ENCODE measurements at regions not wholly inside any gene's neighbourhood (a gene's known extent, or its start where the extent isn't known, plus 50 kb on each side); places are given as distances from the start of the nearest gene placed in this dataset.

DNA sequence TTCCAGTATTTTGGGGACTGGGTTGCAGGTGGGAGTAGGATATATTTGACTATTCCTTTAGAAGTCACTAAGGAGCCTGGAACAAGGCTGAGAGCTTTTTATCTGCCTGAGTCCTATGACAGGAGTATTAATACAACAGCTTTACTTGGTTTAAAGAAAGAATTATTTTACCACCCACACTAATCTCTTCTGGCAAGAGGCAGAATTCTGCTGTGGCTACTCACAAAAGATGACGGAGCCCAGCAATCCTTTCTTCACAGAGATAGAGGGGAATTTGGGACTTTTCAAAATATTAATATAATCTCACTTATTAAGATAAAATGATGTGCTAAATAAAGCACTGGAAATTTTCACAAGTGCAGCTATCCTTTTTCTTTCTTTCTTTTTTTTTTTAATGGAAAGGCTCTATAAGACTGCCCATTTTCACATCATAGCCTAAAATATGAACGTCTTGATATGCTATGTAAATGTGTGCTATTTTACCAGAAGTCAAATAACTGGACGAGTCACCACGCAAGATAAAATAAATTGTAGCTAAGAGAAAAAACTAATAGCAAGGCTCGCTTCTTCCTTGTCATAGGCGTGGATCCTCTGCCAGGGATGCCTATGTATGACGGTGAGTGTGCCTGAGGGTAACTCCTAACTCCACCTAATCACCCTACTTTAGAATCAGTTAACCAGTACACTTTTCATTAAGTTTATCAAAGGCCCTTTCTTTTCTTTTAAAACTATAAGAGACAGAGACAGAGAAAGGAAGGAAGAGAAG, 76.3 kb downstream of the ZNF608 start:
- H3K9me3 ChIP-seq (ENCODE audit: low read depth, low read length) = no peaks in the 10 kb centered on the region
- no peak overlapping the region for H3K4me3 ChIP-seq (ENCODE audit: low read length)
- no peaks in the 10 kb centered on the region for H3K4me1 ChIP-seq (ENCODE audit: insufficient read depth, low read length)
- no peaks in the 10 kb centered on the region for H3K27me3 ChIP-seq (ENCODE audit: insufficient read depth, low read length)

DNA sequence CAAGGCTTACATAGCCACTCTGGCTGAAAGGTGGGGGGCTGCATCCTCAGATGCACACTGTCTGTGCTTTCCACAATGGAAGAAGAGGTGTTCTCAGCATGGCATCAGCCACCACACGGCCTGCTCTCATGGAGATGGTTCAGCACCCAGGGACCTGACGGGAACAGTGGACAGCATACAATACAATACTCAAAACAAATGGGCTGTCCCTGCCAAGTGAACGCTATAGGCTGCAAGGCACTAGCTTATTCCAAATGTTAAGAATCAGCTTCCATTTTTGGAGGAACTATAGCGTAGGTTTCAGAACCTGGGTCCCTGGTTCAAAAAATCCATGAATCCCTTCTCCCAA, 77.2 kb downstream of the ZNF608 start:
- H3K4me3 ChIP-seq (ENCODE audit: low read length) = no peak overlapping the region
- H3K4me1 ChIP-seq (ENCODE audit: insufficient read depth, low read length) = no peaks in the 10 kb centered on the region
- no peaks in the 10 kb centered on the region for H3K27me3 ChIP-seq (ENCODE audit: insufficient read depth, low read length)
- no peaks in the 10 kb centered on the region for H3K9me3 ChIP-seq (ENCODE audit: low read depth, low read length)

DNA sequence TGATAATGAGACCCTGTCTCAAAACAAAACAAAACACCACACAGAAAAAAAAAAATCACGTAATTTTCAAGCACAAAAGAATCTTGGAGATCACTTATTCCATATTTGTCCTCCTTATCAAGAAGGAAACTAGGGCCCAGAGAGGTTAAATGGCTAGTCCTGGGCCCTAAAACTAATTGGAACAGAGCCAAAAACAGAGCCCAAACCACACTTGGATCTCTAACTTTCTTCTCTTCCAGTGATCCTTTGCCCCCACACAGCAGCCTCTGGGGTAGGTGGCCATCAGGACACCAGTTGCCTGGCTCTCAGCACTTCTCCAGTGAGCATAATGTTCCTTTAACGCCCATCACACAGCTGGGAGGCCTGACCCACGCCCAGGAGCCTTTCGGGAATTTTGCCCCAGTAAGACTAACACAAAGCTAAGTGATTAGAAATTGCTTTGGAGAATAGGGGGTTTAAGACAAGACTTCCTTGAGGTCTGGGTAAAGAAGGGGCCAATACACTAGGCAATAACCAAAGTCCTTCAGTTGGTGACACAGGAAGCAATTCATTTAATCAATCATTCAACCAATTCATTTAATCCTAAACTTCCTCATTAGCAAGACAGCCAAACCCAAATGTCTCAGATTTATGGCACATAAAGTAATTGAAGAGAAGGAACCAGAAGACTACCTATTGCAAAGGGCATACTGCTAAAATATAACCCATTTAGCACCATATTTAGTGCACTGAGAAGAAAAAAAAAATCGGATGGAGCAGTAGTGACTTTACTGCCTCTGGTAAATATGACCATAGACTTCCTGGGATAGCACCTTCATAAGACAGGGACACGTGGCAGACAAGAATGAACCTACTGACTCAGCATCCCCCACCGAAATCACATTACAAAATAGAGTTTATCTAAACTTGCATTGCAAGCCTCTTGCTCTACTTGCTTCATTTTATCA, 77.8 kb downstream of the ZNF608 start:
- Histone ChIP-seq H3K4me1 (ENCODE audit: insufficient read depth, low read length) (no peaks in the 10 kb centered on the region), H3K27me3 (ENCODE audit: insufficient read depth, low read length) (no peaks in the 10 kb centered on the region), H3K9me3 (ENCODE audit: low read depth, low read length) (no peaks in the 10 kb centered on the region), H3K4me3 (ENCODE audit: low read length) (no peak overlapping the region)

DNA sequence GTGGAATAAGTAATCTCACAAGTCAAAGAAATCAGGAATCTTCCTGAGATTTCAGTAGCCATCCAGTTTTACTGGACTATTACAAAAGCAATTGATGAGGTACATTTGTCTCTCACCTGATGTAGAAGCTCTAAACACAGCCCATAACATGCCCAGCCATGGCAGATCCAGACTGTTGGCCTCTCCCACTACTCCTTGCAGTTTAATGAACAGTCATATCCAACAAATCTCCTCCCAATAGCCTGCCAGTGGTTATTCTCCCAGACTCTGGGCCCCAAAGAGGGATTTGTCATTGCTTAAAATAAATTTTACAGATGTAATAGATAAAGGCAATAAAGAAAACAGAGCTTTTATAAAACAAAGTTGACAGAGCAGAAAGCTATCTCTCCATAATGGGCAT, 80.8 kb downstream of the ZNF608 start:
- no peaks in the 10 kb centered on the region for H3K4me1 ChIP-seq (ENCODE audit: insufficient read depth, low read length)
- no peaks in the 10 kb centered on the region for H3K9me3 ChIP-seq (ENCODE audit: low read depth, low read length)
- H3K27me3 ChIP-seq (ENCODE audit: insufficient read depth, low read length) = peaks cover 14% of the 10 kb centered on the region
- no peak overlapping the region for H3K4me3 ChIP-seq (ENCODE audit: low read length)

DNA sequence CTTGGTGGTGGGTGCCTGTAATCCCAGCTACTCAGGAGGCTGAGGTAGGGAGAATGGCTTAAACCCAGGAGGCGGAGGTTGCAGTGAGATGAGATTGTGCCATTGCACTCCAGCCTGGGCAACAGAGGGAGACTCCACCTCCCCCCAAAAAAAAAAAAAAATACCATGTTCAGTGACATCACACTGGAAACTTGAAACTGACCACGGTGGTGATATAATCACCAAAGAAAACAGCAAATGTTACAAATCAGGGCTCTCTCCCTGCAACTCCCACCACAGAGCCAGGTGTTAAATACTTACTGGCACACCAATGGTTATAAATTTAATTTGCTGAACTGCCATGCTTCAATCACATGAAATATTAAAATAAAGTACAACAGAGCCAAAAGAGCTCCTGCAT, 81.4 kb downstream of the ZNF608 start:
- H3K4me3 ChIP-seq (ENCODE audit: low read length) = no peak overlapping the region
- H3K4me1 ChIP-seq (ENCODE audit: insufficient read depth, low read length) = peaks cover 1% of the 10 kb centered on the region
- H3K27me3 ChIP-seq (ENCODE audit: insufficient read depth, low read length) = peaks cover 19% of the 10 kb centered on the region
- no peaks in the 10 kb centered on the region for H3K9me3 ChIP-seq (ENCODE audit: low read depth, low read length)

DNA sequence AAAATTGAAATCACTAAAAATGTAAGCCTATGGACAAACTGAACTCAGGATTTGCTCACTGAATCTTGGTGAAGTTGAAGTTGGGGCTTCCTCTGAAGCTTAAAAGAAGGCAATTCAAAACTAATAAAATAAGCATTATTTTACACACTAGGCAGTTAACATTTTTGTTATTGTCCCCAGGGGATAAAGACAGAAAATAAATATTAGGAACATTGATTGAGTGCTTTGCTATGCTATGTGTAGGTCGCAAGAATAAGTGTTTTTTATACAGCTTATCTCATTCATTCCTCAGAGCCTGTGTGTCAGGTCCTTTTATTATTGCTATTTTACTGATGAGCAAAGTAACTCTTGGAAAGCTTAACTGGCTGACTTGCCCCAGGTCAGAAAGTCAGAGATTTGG, 82.2 kb downstream of the ZNF608 start:
- H3K4me3 ChIP-seq (ENCODE audit: low read length) = no peak overlapping the region
- no peaks in the 10 kb centered on the region for H3K9me3 ChIP-seq (ENCODE audit: low read depth, low read length)
- H3K27me3 ChIP-seq (ENCODE audit: insufficient read depth, low read length) = peaks cover 19% of the 10 kb centered on the region
- H3K4me1 ChIP-seq (ENCODE audit: insufficient read depth, low read length) = peaks cover 9% of the 10 kb centered on the region

DNA sequence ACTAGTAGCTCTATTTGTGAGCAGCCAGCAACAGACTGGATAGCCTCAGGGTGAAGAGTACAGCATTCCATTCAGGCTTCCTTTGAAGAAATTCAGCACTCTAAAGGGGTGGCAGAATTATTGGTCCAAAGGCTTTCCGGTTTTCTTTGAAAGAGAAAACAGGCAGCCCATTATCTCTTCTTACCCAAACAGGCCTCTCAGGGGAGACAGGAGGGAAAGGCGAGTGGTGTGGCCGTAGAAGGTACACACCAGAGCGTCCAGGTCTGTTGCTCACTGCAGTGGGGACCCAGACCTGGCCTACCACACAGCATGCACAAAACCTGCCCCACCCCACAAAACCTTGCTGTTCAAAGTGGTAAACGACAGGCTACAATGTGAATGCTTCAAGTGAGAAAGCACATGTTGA, 83.3 kb downstream of the ZNF608 start:
- Histone ChIP-seq H3K9me3 (ENCODE audit: low read depth, low read length) (no peaks in the 10 kb centered on the region), H3K27me3 (ENCODE audit: insufficient read depth, low read length) (peaks cover 25% of the 10 kb centered on the region), H3K4me1 (ENCODE audit: insufficient read depth, low read length) (peaks cover 19% of the 10 kb centered on the region), H3K4me3 (ENCODE audit: low read length) (no peak overlapping the region)

DNA sequence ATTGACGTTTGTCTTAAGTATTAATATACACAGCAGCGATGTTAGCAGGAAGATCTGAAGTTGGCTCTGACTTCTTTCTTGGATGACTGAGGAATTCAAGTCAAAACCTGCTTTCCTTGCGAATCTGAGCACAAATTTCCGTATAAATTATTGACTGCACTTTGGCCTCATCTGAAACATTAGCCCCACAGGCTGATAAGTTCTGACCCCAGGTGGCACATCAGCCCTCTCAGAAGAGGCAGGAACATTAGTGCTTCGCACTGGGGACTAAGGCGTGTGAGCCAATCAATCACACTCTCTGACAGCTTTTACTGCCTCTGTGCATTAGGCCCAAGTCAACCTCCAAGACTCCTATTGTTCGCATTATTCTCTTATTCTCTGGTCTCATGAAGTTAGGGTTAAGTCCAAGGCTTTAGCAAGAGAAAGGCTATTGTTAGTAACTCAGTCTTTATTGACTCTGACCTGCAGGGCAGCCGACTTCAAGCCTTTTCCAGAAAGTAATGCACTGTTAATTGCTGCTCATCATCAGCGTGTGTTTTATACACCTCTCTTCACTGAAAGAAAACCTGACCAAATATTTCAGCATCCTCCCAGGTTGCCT, 84.2 kb downstream of the ZNF608 start:
- H3K27me3 ChIP-seq (ENCODE audit: insufficient read depth, low read length) = peaks cover 28% of the 10 kb centered on the region
- H3K9me3 ChIP-seq (ENCODE audit: low read depth, low read length) = no peaks in the 10 kb centered on the region
- H3K4me3 ChIP-seq (ENCODE audit: low read length) = no peak overlapping the region
- peaks cover 19% of the 10 kb centered on the region for H3K4me1 ChIP-seq (ENCODE audit: insufficient read depth, low read length)

DNA sequence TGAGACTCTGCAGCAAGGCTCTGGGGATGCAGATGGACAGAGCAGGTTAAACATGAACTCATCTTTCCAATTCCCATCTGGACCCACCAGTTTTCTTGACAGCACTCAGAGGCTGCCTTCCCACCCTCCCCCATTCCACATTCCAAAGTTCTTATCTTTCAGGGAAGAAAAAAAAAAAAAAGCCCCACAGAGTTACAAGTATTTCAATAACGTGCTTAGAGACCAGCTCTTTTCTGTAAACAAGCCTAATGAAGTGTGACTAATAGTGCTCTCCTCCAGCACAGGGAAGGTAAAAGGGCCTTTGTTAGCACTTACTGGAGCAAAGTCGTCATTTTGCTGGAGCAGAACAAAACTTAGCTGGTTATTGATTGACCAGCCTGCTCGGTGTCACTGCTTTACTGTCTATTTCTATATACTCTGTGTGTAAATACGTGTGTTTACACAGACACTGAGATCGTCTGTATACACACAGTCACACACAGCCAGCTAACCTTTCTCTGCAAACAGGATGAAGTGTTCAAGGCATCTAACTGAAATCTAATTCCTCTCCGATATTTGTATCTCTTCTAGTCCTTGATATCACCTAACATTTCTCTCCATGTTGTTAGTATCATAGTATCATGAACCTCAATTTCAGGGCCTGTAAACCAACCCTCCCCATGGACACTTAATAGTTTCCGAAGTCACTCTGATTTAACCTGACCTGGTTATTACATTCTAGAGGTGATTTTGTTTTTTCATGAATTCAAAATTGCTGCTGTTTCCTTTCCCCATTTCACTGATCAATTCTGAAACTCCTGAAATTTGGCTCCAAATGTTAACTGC, 84.9 kb downstream of the ZNF608 start:
- Histone ChIP-seq H3K4me3 (ENCODE audit: low read length) (no peak overlapping the region), H3K4me1 (ENCODE audit: insufficient read depth, low read length) (peaks cover 19% of the 10 kb centered on the region), H3K9me3 (ENCODE audit: low read depth, low read length) (no peaks in the 10 kb centered on the region), H3K27me3 (ENCODE audit: insufficient read depth, low read length) (peaks cover 34% of the 10 kb centered on the region)

DNA sequence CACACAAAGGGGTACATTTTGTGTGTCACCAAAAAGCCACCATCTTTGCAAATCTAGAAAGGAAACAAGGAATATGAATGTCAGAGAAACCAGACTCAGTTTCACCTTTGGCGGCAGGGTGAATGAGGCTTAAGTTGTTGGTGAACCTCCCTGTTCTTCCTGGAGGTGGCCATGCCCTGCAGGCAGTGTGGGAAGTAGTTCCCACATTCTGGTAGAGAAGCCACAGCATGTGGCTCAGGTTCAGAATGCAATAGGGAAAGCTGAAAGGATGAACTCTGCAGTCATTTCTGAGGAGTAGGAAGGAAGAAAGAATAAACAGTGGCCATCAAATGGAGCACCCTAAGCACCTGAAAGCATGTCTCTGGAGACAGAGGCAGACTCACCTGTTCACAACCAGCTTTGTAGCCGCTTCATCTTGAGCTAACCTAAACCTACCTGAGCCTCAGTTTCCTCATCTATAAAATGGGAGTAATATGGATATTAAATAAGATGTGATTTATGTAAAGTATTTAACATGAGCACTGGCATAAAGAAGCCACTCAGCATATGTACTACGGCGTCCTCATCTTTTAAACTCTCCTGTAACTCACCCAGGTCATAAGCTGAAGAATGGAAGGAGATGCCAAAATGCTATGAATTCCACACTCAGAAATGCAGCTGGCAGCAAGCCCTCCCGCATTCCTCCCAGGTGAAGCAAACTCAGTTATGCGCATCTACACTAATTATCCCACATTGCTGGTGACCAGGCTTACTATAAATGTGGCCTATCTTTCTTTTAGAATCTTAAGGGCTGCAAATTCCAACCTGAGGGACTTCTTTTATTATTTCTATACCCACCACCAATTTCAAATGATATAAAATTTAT, 86.0 kb downstream of the ZNF608 start:
- Histone ChIP-seq H3K4me3 (ENCODE audit: low read length) (no peak overlapping the region), H3K4me1 (ENCODE audit: insufficient read depth, low read length) (peaks cover 19% of the 10 kb centered on the region), H3K27me3 (ENCODE audit: insufficient read depth, low read length) (peaks cover 45% of the 10 kb centered on the region), H3K9me3 (ENCODE audit: low read depth, low read length) (no peaks in the 10 kb centered on the region)

DNA sequence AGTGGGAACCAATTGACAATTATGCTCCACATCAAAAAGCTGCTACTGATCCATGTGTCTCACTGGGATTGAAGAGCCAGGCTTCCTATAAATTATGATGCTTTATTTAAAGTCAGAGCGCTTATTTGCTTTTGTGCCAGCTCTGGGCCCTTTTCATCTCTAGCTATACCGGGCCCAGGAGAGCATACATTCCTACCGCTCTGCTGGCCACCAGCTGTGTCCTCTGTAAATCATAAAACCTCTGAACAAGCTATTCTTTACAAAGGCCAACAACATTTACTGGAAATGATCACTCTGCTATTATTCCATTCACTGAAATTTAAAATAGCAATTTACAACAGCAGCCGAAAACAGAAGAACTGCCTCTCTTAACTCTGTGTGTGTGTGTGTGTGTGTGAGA, 86.6 kb downstream of the ZNF608 start:
- Histone ChIP-seq H3K4me3 (ENCODE audit: low read length) (no peak overlapping the region), H3K27me3 (ENCODE audit: insufficient read depth, low read length) (peaks cover 51% of the 10 kb centered on the region), H3K4me1 (ENCODE audit: insufficient read depth, low read length) (peaks cover 19% of the 10 kb centered on the region), H3K9me3 (ENCODE audit: low read depth, low read length) (no peaks in the 10 kb centered on the region)

DNA sequence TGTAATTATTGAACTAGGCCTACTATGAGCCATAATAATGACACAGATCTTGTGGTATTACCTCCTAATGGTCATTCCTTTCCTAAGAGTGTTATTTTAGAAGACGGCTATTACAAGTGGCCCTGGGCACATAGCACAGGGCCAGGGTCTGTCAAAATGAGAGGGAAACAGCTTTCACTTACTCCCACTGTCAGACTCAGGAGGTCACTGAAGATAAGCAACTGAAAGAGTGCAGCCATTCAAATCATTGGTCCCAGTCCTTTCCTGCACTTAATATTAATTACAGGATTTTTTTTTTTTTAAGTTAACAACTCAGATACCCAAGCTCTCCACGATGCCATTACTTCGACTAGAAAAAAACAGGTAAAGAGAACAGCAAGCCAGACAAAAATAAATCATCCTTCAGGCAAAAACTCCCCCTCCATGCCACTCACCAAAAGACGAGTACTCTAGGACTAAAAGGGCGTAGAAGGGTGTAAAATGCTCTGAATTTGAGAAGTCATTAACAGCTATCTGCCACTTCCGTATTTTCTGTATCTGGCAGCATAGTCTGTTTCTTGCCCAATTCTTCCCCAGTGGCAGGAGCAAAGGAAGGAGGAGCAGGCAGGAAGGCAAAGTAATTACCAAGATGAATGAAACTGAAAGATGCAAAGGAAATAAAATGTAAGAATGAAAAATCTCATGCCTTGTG, 87.4 kb downstream of the ZNF608 start:
- Histone ChIP-seq H3K27me3 (ENCODE audit: insufficient read depth, low read length) (peaks cover 59% of the 10 kb centered on the region), H3K4me1 (ENCODE audit: insufficient read depth, low read length) (peaks cover 19% of the 10 kb centered on the region), H3K9me3 (ENCODE audit: low read depth, low read length) (no peaks in the 10 kb centered on the region), H3K4me3 (ENCODE audit: low read length) (no peak overlapping the region)

DNA sequence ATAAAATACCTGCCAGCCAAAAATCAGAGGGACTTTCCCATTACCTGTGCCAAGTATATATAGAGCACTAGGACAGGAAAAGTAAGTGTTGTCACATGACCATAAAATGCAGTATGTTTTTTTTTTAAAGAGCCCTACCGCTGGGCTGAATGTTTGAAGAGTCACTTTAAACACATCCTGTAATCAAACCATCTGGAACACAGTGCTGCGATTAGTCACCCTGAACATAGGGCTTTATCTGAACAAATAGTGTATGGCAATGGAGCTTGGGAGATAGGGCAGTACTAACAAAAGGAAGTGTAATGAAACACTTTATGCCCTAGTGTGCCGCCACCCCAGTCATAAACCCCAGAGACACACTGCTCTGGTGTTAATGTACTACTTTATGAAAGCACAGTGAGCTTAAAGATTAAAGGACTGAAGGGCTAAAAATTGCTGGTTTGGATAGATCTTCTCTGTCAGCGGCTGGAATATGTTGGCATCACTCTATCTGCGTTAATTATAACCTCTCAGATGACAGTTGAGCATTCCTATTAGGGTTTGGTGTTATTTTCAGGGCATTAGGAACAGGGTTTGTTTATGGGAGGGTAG, 90.4 kb downstream of the ZNF608 start:
- H3K4me3 ChIP-seq (ENCODE audit: low read length) = no peak overlapping the region
- H3K9me3 ChIP-seq (ENCODE audit: low read depth, low read length) = no peaks in the 10 kb centered on the region
- peaks cover 78% of the 10 kb centered on the region for H3K27me3 ChIP-seq (ENCODE audit: insufficient read depth, low read length)
- H3K4me1 ChIP-seq (ENCODE audit: insufficient read depth, low read length) = peaks cover 32% of the 10 kb centered on the region

Data from mononuclear cell (primary cell).